ENCODE measurements at regions not wholly inside any gene's neighbourhood (a gene's known extent, or its start where the extent isn't known, plus 50 kb on each side); places are given as distances from the start of the nearest gene placed in this dataset.
"Not testable (repeated sequence)": the region's sequence is repeated elsewhere in the genome, so short reads cannot be mapped to it uniquely, and the experiment has no call there.

DNA sequence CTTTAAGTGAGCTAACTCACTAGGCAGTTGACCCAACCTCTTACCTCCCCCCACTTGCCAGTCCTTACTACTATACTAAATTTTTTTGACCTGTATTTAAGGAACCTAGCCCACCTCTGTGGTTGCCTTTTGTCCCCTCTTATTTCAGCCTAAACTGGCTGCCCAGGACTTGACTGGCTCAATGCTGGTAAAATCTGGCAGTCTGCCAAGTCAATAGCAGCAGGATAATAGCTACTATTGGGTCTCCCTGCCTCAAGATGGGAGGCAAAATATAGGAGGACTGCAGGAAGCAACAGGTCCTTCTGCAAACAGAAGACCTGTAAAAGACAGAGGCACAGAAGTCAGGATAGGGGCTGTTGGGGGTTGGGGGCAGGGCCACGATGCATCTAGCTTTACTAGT, 144.2 kb upstream of the POGK start:
- DNase-seq (ENCODE audit: low read depth in 2 of 2) = no peak

DNA sequence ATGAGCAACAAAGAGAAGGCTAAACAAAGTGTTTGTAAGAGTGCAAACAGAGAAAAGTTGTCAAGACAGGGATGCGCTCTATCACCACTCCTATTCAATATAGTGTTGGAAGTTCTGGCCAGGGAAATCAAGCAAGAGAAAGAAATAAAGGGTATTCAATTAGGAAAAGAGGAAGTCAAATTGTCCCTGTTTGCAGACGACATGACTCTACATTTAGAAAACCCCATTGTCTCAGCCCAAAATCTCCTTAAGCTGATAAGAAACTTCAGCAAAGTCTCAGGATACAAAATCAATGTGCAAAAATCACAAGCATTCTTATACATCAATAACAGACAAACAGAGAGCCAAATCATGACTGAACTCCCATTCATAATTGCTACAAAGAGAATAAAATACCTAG, 143.4 kb upstream of the POGK start:
- not testable (repeated sequence) for DNase-seq (ENCODE audit: low read depth in 2 of 2)

DNA sequence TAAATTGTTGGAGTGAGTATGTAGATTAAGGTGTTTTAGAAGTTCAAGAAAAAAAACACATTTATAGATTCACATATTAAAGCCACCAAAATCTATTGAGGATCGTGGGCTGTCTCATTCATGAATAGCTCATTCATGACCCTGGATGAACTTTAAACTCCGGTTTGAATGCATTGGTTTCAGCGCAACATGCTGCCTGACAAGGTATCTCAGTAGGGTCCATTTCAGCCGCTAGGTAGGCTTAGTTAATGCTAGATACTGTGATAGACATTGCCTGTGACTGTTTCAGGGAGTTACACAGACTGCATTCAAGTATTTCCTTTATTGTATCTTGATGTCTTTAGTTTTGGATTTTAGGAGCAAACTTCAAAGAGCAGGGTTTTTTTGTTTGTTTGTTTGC, 140.5 kb upstream of the POGK start:
- no peak for DNase-seq (ENCODE audit: low read depth in 2 of 2)

DNA sequence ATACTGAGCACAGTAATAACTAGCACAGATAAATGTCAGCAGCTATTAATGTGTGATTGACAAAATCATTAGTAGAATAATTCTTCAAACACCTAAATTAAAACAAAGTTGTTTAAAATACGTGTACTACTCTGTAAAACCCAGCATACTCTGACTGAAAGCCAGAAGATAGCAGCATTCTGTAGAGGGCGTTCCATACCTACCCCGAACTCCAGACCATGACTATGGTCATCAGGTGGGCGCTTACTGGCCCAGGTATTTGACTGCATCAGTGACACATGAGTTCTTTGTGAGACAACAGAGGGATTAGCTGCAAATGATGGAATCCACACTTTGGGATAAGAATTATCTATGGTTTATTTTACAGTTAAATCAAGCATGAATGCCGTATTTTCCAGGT, 139.7 kb upstream of the POGK start:
- no peak for DNase-seq (ENCODE audit: low read depth in 2 of 2)

DNA sequence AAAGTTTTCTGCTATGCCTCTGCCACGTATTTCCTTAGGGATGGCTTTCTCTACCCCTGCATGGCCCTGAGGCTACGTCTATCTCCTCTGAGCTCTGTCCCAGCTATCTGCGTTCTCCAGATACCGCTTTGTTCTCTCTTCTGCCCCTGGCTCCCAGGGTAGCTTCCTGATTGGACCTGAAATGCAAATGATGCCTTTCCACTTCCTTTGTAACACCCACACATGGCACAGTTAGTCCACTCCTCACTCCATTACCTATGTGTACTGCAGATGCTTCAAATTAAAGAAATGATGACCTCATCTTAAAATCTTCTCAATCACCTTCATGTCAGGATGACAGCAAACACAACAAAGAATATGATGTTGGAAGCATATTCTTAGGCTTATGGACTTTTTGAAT, 138.6 kb upstream of the POGK start:
- DNase-seq (ENCODE audit: low read depth in 2 of 2) = no peak

DNA sequence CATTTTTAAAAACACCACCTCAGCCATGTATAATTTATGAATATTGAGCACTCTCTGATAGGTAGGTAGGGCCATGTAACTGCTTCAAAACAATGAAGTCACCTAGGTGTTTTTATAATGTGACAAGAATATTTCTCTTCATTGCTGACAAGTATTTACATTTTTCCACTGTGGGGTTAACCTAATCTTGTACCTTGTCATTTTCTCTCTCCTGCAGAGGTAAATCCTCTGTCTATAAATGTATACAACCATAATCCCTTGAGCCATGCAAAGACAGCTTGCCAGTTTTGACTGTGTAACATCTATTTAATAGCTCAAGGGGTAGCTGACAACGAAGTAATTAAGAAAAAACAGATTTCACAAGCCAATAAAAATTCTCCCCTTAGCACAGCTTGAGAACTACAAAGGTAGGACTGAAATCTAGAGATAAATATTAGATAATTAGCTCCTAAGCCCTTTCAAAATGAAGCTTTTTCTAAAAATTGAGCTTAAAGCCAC, 137.6 kb upstream of the POGK start:
- DNase-seq (ENCODE audit: low read depth in 2 of 2) = no peak

DNA sequence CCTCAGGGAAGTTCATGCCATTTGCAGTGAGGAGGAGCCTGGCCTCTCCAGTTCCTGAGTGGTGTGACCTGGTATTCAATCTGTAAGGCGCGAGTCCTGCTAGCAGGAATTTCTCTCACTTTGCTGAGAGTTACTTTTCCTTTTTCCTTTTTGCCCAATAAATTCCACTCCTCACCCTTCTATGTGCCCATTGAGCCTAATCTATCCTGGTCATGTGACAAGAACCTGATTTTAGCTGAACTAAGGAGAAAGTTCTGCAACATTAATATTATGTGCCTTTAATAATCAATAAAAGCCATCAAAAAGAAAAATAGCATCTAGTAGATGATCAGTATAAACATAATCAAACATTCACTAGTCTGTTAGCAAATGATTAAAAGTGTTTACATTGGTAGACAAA, 136.1 kb upstream of the POGK start:
- DNase-seq (ENCODE audit: low read depth in 2 of 2) = no peak

DNA sequence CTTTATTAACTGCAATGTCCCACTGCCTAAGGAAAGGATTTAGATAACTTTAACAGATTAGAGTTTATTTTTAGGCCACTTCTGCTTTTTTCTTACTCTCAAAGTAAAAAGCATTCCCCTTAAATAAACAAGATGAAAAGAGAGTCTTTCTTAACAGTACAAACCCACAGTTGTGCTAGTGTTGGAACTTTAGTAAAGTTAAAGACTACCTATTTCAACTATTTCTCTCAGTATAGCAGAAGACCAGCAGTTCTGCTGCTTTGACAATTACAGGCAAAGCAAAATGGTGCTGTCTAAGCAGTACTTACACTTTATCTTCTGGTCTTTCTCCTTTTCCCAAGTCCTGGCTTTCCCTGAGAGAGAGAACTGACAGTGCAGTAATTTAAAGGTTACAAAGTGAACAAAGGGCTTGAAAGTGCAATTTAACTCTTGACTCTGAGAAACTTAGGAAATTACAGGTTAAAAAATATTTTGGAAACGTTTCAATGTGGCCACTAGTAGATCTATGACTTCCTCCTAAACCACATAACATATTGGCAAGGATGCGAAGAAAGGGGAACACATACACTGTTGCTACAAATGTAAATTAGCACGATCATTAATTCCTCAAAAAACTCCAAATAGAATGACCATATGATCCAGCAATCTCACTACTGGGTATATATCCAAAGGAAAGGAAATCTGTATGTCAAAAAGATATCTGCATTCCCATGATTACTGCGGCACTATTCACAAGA, 135.4 kb upstream of the POGK start:
- no peak for DNase-seq (ENCODE audit: low read depth in 2 of 2)

DNA sequence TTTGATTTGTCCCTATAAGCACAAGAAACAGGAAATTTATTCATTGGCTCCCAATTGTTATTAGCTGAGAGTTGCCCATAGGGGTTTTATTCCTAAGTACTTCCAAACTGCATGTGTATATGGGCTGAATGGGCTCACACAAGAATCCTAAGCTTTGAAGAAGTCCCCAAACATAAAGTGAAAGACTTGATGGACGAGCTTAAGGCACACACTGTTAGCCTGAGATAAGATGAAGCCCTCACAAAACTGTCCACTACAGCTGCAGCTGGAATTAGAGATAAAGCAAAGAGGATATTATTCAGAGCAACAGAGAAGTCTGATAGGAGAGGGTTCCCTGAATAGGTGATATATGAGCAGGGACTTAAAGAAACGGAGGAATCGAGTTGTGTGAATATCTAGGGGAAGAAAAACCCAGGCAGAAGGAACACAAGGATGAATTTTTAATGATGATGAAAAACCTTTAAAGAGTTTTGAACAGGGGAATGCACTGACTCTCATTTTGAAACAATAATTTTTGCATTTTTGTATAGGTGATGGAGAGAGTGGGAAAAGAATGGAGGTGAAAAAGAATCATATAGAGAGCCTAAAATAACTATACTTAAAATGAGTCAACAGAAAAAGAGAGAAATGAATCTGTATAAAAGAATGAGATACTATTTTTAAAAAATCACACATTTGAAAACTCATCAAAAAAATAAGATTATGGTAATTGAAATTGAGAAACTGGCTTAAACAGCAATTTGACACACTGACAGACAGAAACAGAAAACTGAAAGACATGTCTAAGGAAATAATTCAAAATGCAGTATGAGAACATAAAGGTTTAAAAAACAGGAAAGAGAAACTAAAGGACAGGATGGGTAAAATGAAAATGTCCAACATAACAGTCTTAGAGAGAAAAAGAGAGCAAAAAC, 133.6 kb upstream of the POGK start:
- no peak for DNase-seq (ENCODE audit: low read depth in 2 of 2)

DNA sequence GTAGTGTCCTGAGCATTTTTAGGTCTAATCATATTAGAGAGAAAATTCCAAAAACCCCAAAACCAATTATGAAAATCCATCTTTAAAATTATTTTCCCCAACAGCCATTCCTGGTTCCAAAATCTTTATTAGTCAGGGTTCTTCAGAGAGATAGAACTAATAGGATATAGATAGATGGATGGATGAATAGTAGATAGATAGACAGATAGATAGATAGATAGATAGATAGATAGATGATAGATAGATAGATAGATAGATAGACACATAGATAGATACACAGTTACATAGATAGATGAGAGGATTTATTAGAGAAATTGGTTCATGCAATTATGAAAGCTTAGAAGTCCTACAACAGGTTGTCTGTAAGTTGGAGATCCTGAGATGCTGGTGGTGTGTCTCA, 122.7 kb upstream of the POGK start:
- DNase-seq (ENCODE audit: low read depth in 2 of 2) = no peak

DNA sequence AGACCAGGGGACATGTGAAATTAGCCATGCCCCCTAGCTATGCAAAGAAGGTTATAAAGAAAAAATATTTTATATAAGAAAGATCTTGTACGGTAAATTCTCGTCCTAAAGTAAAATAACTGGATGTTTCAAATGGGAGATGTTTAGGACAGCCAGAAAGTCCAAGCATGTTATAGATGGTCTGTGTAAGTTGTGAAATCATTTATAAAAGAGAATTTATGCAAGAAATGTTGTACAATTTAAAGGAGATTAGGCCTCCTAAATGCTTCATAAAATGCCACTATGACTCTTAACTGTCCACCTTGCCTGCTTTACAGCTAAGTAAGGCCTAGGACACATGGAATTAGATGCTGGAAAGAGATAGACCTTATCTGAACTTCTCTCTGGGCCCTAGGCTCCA, 118.1 kb upstream of the POGK start:
- no peak for DNase-seq (ENCODE audit: low read depth in 2 of 2)

DNA sequence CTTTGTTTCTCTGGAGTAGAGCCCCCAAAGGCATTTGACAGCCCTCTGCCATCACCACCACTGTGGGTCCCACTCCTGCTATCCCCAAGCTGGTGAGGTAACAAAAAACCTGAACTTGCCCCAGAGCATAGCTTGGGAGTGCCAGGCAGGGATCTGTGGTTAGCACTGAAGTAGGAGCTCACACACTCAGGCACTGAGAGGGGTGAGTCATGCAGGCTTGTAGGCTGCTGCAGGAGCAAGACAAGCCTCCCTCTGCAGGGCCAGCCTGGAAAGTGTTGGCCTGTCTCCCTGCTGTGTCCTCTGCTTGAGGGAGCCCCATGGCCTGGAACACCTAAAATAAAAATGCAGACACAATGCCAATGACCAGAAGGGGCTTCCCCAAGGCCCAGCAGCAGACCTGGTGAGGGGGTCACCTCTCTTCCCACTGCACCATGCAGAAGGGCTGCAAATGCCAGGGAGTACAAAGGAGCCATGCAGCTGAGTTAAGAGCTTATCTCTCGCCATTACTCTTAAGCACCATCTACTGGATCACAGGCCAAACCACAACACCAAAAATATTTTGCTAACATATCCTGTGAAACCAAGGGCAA, 108.9 kb upstream of the POGK start:
- no peak for DNase-seq (ENCODE audit: low read depth in 2 of 2)

DNA sequence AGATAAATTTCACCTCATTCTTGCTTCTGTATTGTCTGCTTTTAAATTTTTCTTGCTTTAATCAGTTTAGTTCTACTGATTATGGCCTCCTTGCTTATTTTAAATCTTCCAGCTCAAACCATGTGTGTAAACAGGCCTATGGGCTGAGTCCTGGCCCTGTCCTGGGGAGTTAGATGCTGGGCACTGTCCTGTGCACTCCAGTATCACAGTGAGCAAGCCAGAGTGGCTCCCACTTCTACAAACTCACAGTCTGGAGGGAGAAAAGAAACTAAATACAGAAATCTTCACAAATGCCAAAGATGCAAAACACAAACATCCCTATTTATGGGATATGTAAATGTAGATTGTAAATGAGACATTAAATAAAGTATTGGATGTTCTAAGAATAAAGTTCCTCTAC, 101.1 kb upstream of the POGK start:
- DNase-seq (ENCODE audit: low read depth in 2 of 2) = no peak

DNA sequence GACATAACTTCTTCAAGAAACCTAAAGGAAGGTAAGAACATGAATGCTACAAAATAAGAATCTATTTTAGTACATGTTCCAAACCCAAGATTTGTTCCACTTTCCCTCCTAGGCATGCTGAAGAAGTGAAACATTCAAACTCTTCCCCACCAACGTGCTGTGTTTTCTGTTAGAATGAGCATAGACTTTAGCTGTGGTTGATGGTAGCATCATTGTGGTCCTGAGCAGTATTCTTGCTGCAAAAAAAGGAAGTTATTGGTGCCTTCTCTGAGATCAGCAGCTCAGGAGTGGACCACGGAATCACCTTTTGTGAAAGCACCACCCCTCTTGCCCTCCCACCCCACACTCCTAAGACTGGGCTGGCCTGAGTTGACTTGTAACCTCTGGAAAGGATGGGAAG, 100.4 kb upstream of the POGK start:
- DNase-seq (ENCODE audit: low read depth in 2 of 2) = no peak

DNA sequence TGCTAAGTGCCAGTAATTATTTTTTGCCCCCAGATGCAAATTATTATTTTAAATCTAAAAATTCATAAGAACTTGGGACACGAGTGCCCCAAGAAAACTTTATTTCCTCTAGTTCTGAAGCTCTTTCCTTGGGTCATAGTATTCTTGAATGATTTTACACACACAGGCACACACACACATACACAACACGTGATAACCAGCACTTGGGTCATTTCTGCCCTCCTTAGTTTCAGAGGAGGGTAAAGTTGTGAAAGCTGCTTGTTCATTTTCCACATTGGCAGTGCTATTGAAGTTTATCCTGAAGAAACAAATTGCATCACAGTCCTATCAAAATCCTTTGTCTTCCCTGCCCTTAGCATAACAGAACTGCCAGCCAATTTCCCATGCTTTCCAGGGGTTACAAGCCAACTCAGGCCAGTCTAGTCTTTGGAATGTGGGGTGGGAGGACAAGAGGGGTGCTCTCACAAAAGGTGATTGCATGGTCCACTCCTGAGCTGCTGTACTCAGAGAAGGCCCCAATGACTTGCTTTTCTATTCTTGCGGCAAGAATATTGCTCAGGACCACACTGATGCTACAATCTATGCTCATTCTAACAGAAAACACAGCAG, 98.5 kb upstream of the POGK start:
- no peak for DNase-seq (ENCODE audit: low read depth in 2 of 2)

DNA sequence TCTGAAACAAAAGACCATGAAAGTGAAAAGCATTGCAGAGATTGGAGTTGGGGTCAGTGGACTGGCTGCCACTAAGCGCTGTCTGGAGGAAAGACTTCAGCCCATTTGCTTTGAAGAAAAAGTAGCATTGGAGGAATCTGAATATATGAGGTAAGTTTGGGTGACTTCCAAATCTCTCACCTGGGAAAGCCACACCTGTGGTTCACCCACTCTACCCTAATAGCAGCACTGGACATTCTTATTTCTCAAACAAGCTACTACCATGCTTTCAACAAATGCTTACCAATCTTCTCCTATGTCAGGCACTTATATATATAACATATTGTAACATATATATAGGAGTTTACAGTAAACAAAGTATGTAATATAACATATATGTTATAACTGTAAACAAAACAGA, 76.0 kb upstream of the POGK start:
- no peak for DNase-seq (ENCODE audit: low read depth in 2 of 2)

DNA sequence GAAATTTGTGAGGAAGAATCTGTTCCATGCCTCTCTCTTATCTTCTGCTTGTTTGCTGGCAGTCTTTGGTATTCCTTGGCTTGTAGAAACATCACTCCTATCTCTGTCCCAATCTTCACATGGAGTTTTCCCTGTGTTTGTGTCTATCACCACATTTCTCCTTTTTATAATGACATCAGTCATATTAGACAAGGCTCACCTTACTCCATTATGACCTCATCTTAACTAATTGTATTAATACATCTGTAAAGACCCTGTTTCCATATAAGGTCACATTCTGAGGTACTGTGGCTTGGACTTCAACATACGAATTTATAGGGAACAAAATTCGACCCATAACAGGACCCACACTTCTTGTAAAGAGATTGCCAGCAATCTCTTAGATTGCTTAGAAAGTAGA, 72.3 kb upstream of the POGK start:
- no peak for DNase-seq (ENCODE audit: low read depth in 2 of 2)

DNA sequence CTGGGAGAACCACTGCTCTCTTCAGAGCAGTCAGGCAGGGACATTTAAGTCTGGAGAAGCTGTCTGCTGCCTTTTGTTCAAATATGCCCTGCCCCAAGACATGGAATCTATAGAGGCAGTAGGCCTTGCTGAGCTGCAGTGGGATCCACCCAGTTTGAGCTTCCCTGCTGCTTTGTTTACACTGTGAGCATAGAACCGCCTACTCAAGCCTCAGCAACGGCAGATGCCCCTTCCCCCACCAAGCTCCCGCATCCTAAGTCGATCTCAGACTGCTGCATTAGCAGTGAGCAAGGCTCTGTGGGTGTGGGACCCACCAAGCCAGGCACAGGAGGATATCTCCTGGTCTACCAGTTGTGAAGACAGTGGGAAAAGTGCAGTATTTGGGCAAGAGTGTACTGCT, 54.6 kb upstream of the POGK start:
- DNase-seq (ENCODE audit: low read depth in 2 of 2) = not testable (repeated sequence)

DNA sequence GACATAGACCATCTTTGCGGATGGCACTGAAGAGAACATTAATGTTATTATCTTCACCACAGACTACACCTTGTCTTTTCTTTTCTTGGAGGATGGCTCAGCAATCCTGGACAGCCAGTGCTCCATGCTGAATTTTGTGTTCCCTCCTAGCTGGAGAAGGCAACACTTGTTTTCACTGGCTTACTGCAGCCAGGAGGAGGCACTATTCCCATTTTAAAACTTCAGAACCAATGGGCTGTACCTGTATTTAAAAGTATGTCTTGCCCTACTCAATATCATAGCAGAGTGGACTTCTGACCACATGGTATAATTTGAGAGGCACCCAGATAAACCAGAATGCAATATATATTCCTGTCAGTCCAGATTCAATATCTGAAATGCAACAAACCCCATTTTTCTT, 53.3 kb upstream of the POGK start:
- no peak for DNase-seq (ENCODE audit: low read depth in 2 of 2)

DNA sequence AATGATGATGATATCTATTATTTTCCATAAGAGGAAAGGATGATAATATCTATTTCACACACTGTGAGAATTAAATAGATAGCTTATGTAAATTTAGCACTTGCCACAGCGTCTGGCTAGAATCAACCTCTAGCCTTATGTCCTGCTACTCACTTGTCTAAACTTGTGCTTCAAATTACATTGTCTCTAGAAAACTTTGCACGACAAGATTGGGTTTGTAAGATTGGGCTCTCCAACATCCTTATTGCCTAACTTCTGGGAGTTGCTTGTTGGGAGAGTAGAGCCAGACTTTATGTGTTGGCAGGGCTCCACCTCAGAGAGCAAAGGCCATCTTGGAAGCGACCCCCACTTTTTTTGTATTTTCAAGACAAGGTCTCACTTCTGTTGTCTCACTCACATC, 50.0 kb upstream of the POGK start:
- DNase-seq (ENCODE audit: low read depth in 2 of 2) = no peak
